Urinary bladder (tissue), 3 donors: ENCODE measurements at regions not wholly inside any gene's neighbourhood (a gene's known extent, or its start where the extent isn't known, plus 50 kb on each side); places are given as distances from the start of the nearest gene placed in this dataset.

ENCODE experiments used
- DNase-seq: peaks from one replicate; pipeline ENCODE4 v3.0.0-alpha.2; 2015; ENCODE audit errors: extremely low spot score
- H3K27ac ChIP-seq: one replicate; pipeline ENCODE4 v1.5.1; 2013; ENCODE audit warnings: low read depth, mild to moderate bottlenecking, moderate library complexity
- H3K36me3 ChIP-seq: one replicate; pipeline ENCODE4 v1.6.1; 2013; ENCODE audit warnings: mild to moderate bottlenecking, moderate library complexity; ENCODE audit not compliant: insufficient read depth
- H3K4me1 ChIP-seq: one replicate; pipeline ENCODE4 v1.6.1; 2013; ENCODE audit warnings: mild to moderate bottlenecking, moderate library complexity; ENCODE audit not compliant: insufficient read depth
- H3K4me3 ChIP-seq: one replicate; pipeline ENCODE4 v1.5.1; 2013; ENCODE audit warnings: low read depth, low read length
- WGBS: extraction: QIAGEN DNeasy Blood & Tissue Kit; methylation state at CpG from one replicate; pipeline ENCODE4 v1.1.7; 2013; 5-methylcytosine and 5-hydroxymethylcytosine counted together
- donor health status: healthy with polysubstance abuse.
- donor health status: healthy.

DNA sequence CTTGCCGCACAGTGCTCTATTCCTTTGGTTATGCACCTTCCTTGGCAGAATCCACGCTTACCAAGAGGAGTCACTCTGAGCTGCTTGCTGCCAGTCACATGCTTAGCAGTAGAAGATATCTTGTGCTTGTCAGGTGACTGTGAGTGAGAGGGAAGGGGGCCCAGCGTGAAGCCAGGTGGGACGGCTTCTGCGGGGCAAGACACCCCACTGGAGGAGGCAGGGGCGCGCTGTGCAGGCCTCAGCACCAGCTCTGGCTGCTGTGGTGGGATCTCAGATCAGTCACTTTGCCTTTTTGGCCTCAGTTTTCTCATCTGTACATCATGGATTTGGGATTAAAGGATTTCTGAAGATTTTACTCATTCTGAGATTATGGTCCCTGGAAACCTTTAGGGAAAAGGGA is 63.9 kb upstream of the B3GAT1 start:
- no peak for DNase-seq
- 77% methylated on average over 7 of the region's 7 CpGs for whole genome bisulfite sequencing
- Histone ChIP-seq H3K27ac (no peak overlapping the region), H3K36me3 (no peaks in the 10 kb centered on the region), H3K4me3 (no peak overlapping the region), H3K4me1 (no peaks in the 10 kb centered on the region)

DNA sequence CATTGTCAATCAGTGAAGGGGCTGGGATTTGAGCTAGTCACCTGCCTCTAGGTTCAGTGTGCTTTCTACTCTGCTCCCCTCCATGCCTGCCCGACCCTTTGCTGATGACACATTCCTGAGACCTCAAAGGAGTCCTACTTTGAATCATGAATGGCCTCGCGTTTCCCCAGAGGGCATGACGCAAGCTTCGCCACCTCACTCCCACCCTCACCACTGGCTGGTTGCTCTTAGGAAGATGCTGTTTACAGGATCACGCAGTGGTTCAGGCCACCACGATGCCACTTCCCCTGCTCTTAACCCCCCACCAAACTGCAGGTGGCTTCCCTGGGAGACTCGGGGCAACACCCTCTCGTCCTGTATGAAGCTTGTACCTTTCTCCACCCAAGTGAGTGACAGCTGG is 62.9 kb upstream of the B3GAT1 start:
- WGBS = 84% methylated on average over 9 of the region's 9 CpGs
- H3K4me3 ChIP-seq = no peak overlapping the region
- no peaks in the 10 kb centered on the region for H3K4me1 ChIP-seq
- no peak for DNase-seq
- no peaks in the 10 kb centered on the region for H3K36me3 ChIP-seq
- no peak overlapping the region for H3K27ac ChIP-seq

DNA sequence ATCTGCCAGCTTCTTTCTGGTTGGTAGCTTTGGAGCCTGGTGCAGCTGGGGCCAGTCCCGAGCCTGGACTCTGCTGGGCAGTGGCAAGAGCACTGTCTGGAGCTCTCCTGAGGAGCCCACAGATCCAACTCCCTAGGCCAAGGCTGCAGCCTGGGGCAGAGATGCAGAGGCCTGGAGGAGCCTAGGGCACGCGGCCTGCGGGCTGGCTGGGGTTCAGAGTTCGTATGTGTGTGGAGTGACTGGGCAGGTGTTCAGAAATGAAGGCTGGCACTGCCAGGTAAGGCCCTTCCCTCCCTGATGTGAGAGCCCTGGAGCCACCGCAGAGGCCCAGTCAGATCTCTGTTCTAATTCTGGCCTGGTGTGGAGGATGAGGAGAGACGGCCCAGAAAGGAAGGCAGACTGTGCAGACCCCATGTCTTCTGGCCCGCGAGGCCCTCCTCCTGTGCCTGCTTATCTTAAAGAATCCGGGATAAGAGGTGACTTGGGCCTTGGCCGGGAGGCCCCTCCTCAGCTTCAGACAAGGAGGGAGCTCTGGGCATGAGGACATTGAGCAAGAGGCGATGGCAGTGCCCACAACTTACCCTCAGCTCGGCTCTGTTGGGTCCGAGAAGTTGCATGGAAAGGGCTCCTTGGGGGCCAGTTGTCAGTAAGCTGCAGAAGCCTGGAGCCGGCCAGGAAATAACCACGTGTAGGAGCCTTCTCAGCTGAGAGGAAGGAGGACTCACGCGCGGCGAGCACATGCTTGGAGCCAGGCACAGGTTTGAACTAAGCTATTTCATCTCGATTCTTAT is 62.2 kb upstream of the B3GAT1 start:
- DNase-seq = no peak
- no peak overlapping the region for H3K27ac ChIP-seq
- WGBS = 86% methylated on average over 21 of the region's 21 CpGs
- H3K4me1 ChIP-seq = no peaks in the 10 kb centered on the region
- no peaks in the 10 kb centered on the region for H3K36me3 ChIP-seq
- no peak overlapping the region for H3K4me3 ChIP-seq

DNA sequence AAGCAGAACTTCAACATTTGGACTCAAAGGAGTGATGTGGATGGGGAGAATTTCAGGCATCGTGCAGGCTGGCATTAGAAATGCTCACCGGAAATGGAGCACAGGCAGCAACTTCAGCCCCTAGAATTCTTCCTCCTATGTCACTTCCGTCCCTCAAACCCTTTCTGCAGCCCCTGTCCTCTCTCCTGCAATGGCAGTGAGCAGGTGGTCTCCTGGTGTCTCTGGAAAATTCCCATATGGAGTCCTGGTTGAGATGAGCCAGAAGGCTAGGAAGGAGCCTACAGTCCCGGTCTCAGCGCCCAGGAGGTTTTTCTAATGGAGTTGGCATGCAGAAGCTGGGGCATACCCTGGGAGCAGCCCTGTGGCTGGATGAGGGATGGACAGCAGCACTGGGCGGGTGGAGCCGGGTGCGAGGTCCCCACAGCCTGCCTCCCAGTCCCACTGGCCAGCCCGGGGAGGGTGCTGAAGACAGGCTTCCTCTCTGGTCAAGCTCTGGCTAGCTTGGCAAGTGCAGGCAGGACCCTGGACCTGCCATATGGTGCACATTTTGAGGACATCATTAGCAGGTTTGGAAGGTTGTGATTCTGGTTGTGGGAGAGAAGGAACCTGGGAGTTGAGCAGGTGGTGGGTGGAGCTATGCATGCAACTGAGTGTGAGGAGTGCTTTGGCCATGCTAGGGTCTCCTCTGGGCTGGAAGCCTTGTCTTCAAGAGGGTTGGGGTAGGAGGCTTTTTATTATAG is 59.8 kb upstream of the B3GAT1 start:
- no peak overlapping the region for H3K4me3 ChIP-seq

DNA sequence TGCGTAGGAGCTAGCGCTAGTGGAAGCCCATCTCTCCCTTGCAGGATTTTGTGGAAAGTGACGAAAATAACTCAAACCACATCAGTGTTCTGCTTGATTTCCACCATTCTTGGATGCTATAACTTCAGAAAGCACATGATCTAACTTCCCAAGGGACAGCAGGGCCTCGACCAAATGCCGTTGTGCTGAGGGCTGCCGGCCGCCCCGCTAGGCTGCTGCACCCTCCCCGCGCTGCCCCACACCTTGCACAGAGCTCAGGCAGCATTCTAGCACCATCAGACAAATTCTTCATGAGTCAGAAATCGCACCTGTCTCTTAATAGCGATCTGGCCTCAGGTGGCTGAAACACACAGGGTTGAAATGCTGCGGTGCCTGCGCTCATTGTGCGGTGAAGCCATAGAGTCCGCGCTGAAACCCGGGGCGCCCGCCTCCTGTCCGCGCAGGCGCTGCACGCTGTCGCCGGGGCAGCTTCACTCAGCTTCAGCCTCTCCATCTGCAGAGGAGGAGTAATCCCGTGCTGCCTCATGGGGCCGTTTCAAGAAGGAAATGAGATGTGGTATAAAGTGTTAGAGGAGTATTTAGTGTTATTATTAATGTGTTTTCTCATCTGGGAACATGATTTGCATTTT is 59.2 kb upstream of the B3GAT1 start:
- Histone ChIP-seq H3K4me3 (no peak overlapping the region), H3K27ac (no peak overlapping the region), H3K36me3 (no peaks in the 10 kb centered on the region), H3K4me1 (no peaks in the 10 kb centered on the region)
- 38% methylated on average over 28 of the region's 28 CpGs for WGBS
- no peak for DNase-seq

More for the DNA sequence above, 59.8 kb upstream of the B3GAT1 start:
- Histone ChIP-seq H3K36me3 (no peaks in the 10 kb centered on the region), H3K27ac (no peak overlapping the region), H3K4me1 (no peaks in the 10 kb centered on the region)
- DNase-seq = no peak
- 84% methylated on average over 9 of the region's 9 CpGs for WGBS

DNA sequence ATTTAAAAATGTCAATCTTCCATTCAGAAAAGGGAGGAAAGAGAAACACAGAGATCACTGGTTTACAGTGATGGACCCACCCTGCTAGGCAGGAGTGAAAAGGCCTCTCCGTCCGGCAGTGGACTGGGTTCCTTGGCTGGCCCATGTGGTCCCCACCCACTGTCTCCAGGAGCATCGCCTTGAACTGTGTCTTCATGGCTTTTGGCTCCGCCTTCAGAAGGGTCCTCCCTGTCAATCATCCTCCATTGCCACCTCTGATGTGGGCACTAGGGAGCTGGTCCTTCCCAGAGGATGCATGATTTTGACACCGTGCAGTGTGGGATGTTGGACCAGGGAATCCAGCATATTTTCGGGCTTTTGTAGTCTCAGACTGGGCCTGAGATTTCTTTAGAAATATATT is 58.2 kb upstream of the B3GAT1 start:
- H3K27ac ChIP-seq = no peak overlapping the region
- H3K36me3 ChIP-seq = no peaks in the 10 kb centered on the region
- WGBS = 89% methylated on average over 6 of the region's 6 CpGs
- no peaks in the 10 kb centered on the region for H3K4me1 ChIP-seq
- H3K4me3 ChIP-seq = no peak overlapping the region
- DNase-seq = no peak

DNA sequence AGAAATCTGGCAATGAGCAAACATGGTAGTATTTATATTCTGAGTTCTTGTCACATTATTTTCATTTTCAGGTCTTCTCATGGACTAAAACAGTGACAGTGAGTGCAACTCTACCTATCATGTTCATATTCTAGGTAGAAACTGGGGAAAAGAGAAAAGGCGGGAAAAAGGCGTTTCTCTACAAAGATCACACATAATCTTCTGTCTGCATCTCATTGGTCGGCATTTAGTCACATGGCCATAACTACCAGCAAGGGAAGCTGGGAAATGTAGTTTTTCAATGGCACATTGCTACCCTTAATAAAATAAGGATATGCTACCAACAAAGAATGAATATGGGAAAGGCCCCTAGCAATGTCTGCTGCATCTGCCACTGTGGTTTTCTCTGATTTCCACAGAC is 57.6 kb upstream of the B3GAT1 start:
- DNase-seq = no peak
- WGBS = 79% methylated on average over 3 of the region's 3 CpGs
- H3K4me1 ChIP-seq = no peaks in the 10 kb centered on the region
- H3K27ac ChIP-seq = no peak overlapping the region
- no peak overlapping the region for H3K4me3 ChIP-seq
- no peaks in the 10 kb centered on the region for H3K36me3 ChIP-seq

DNA sequence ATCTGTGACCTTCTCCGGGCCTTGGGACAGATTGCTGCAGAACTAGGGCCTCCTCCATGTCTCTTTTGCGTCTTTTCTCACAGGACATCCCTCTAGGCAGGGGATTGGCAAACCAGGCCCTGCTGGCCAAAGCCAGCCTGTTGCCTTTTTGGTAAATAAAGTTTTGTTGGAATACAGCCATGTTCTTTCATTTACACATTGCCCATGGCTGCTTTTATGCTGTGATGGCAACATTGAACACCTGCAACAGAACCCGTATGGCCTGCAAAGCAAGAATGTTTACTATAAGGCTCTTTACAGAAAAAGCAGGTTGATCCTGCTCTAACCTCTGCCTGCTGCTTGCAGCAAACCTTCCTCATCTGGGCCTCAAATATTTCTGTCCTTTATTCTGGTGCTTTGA is 56.8 kb upstream of the B3GAT1 start:
- DNase-seq = peak; percentile 35
- H3K4me1 ChIP-seq = no peaks in the 10 kb centered on the region
- WGBS = 70% methylated on average over 3 of the region's 3 CpGs

DNA sequence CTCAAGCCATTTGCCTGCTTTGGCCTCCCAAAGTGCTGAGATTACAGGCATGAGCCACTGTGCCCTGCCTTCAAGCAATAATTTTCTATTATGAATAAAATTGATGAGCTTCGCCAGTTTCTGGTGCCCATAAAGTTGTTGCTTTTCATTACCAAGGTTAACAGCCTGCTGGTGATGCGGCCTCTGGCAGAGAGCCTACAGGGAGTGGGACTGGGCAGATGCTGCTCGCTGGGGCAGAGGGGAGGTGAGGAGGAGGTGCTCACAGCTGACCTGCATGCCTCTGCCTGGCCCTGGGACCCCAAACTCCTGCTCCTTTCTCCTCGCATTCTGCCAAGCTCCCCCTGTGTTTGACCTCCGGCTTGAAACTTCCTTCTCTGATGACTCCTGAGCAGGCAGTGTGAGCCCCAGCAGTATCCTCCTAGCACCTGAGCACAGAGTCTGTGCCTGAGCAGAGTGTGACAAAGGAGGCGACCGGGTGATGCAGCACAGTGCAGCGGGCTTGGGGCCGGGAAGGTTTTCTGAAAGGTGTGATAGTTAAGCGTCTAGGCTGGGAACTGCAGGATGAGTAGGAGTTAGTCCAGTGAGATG is 56.1 kb upstream of the B3GAT1 start:
- WGBS = 85% methylated on average over 10 of the region's 10 CpGs
- Histone ChIP-seq H3K36me3 (no peaks in the 10 kb centered on the region), H3K4me1 (no peaks in the 10 kb centered on the region), H3K4me3 (no peak overlapping the region), H3K27ac (no peak overlapping the region)
- no peak for DNase-seq

More for the DNA sequence above, 56.8 kb upstream of the B3GAT1 start:
- H3K4me3 ChIP-seq = no peak overlapping the region
- no peak overlapping the region for H3K27ac ChIP-seq
- H3K36me3 ChIP-seq = no peaks in the 10 kb centered on the region

DNA sequence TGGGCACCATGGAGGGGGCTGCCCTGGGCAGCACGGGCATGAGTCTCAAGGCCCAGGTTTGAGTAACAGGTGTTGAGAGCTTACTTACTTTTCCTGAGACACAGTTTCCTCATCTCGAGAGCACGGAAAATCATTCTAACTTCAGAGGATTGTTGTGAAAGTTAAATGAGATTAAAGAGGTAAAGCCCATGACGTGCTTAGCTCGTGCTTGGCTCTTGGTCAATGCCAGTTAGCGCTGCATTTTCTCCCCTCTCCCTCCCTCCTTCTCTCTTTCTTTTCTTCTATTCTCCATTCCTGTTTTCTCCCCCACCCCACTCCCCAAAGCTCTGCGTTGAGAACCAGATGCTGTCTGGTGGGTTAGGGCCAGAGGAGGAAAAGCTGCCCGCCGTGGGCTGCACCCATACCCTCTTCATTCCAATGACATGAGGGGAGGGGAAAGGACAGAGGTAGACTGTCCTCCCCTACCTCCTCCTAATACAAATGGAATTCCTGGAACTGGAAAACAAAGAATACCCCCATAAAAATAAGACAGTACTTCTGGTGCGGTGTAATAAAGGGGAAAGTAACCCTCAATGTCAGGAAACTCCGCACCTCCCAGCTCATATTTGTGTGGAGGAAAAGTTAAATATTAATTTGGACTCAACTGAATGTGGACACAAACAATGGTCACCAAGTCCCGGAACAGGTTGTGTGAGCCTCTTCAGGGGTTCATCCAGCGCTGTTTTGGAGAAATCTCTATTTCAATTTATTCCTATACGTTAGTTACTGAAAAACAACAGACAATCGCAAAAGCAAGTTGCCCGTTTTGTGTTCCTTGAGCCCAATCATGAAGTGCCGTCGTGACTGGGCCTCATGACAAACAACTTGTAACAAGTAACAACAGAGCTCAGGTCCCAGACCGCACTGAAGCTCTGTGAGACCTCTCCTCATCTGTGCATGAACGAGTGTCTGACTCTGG is 54.8 kb upstream of the B3GAT1 start:
- WGBS = 70% methylated on average over 20 of the region's 20 CpGs
- no peak overlapping the region for H3K27ac ChIP-seq
- H3K4me1 ChIP-seq = no peaks in the 10 kb centered on the region
- H3K4me3 ChIP-seq = no peak overlapping the region
- no peaks in the 10 kb centered on the region for H3K36me3 ChIP-seq
- no peak for DNase-seq

DNA sequence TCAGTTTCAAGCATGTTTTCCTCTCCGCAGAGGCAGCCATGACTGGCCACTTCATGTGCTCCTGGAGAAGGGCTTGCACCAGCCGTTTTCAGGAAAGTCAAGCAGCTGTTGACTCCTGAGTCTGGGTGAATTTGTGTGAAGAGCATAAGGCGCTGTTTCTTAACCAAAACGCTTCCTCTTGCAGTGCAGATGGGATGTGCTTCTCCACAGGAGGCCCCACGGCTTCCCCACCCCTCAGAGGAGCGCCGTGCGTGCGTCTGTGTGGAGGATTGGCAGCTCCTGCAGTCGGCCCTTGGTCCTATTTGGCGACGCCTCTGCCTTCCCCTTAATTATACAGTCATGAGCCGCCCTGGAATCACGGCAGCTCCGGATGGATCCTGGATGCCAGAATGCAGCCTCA is 54.1 kb upstream of the B3GAT1 start:
- H3K4me1 ChIP-seq = no peaks in the 10 kb centered on the region
- WGBS = 10% methylated on average over 15 of the region's 15 CpGs
- no peaks in the 10 kb centered on the region for H3K36me3 ChIP-seq
- DNase-seq = no peak
- no peak overlapping the region for H3K27ac ChIP-seq
- no peak overlapping the region for H3K4me3 ChIP-seq

DNA sequence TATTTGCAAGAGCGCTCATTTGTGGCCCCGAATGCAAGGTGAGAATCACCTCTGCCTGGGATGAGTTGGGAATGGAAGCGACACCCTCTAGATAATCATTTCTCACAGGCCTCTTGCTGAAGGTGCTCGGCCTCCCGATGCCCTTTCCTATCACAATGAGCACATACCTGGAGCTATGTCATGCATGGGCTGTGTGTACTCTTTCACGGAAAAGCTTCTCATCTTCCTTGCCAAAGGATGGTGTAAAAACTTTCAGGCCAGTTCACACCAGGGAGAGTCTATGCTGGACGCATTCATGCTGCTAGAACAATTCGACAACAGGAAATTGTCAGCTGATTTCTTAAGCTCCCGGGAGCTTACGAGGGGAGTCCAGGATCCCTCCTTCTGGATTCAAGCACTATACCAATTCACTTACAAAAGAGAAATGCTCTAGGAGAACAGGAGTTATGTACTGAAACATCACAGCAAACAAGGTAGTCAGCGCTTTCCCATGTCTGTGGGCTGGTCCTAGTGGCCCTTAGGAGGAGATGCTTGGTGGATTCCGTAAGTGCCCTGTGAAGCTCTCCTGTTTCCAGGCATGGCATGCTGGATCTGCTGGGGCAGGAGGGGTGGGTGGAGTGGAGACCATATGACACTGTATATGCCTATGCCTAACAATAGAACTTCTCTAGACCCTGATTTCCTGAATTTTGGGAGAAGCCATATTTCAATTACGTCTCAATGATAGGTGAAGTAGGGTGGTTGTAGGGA is 53.1 kb upstream of the B3GAT1 start:
- 67% methylated on average over 13 of the region's 13 CpGs for WGBS
- Histone ChIP-seq H3K4me1 (no peaks in the 10 kb centered on the region), H3K4me3 (no peak overlapping the region), H3K27ac (no peak overlapping the region), H3K36me3 (no peaks in the 10 kb centered on the region)
- no peak for DNase-seq
